WTC11 (cell line): ENCODE measurements at regions not wholly inside any gene's neighbourhood (a gene's known extent, or its start where the extent isn't known, plus 50 kb on each side); places are given as distances from the start of the nearest gene placed in this dataset.

Experiments used
- ATAC-seq: fragments of 200-7000 bp; cut with Tn5 transposase; 2 replicates; pipeline ENCODE4 v1.10.0; 2021; ENCODE audit warnings: mild to moderate bottlenecking, moderate library complexity
- CTCF ChIA-PET: fragments of 300-600 bp; sonication (Branson Sonifier 250); formaldehyde crosslinking; loops from one replicate; lab custom pipeline; 2021; ENCODE audit warnings: antibody characterized with exemption; lab: Charles Lee
- POLR2A ChIA-PET: fragments of 350-600 bp; sonication (Branson Sonifier 250); formaldehyde crosslinking; loops from one replicate; lab custom pipeline; 2021; ENCODE audit warnings: antibody characterized with exemption; lab: Charles Lee
- DNase-seq: peaks from one replicate; pipeline ENCODE4 v3.0.0; 2021; ENCODE audit warnings: low spot score
- H3K27ac Mint-ChIP-seq: 2 replicates; pipeline ENCODE4 v1.8.0; 2021; ENCODE audit warnings: mixed read lengths
- H3K27me3 Mint-ChIP-seq: 2 replicates; pipeline ENCODE4 v1.8.0; 2021; ENCODE audit warnings: low read depth, mild to moderate bottlenecking, moderate library complexity, mixed read lengths
- H3K36me3 Mint-ChIP-seq: 2 replicates; pipeline ENCODE4 v1.8.0; 2021; ENCODE audit warnings: mixed read lengths
- H3K4me1 Mint-ChIP-seq: 2 replicates; pipeline ENCODE4 v1.8.0; 2022; ENCODE audit warnings: mixed read lengths
- H3K4me3 Mint-ChIP-seq: 2 replicates; pipeline ENCODE4 v1.8.0; 2021; ENCODE audit warnings: mild to moderate bottlenecking, moderate library complexity, mixed read lengths
- H3K9me3 Mint-ChIP-seq: 2 replicates; pipeline ENCODE4 v1.8.0; 2021; ENCODE audit warnings: mixed read lengths
- ATF1 ChIP-seq: sonication (generic); formaldehyde crosslinking; IDR thresholded peaks from 2 replicates; pipeline ENCODE4 v1.8.1; 2023; ENCODE audit warnings: mild to moderate bottlenecking, moderate library complexity, missing genetic modification reagents
- EMX1 ChIP-seq: fragments of 250-450 bp; sonication (Bioruptor Pico); IDR thresholded peaks from 2 replicates; pipeline ENCODE4 v1.8.0; 2021; ENCODE audit warnings: mild to moderate bottlenecking
- ETV6 ChIP-seq: sonication (generic); formaldehyde crosslinking; IDR thresholded peaks from 2 replicates; pipeline ENCODE4 v1.8.1; 2022; ENCODE audit warnings: mild to moderate bottlenecking, missing genetic modification reagents
- FOXJ3 ChIP-seq: sonication (generic); formaldehyde crosslinking; IDR thresholded peaks from 2 replicates; pipeline ENCODE4 v1.9.0; 2021; ENCODE audit warnings: missing genetic modification reagents, mild to moderate bottlenecking, borderline replicate concordance
- GTF2I ChIP-seq: fragments of 250-450 bp; sonication (Bioruptor Pico); conservative IDR thresholded peaks from 2 replicates; pipeline ENCODE4 v1.4.0; 2021; ENCODE audit warnings: mild to moderate bottlenecking
- MYBL2 ChIP-seq: sonication (generic); formaldehyde crosslinking; IDR thresholded peaks from 2 replicates; pipeline ENCODE4 v1.8.1; 2023; ENCODE audit warnings: mild to moderate bottlenecking, moderate library complexity, missing genetic modification reagents
- NFATC4 ChIP-seq: fragments of 250-450 bp; sonication (Bioruptor Pico); IDR thresholded peaks from 2 replicates; pipeline ENCODE4 v1.9.0; 2021; ENCODE audit warnings: mild to moderate bottlenecking
- NFE2L1 ChIP-seq: sonication (generic); formaldehyde crosslinking; IDR thresholded peaks from 2 replicates; pipeline ENCODE4 v1.8.1; 2023; ENCODE audit warnings: missing genetic modification reagents
- PRRX2 ChIP-seq: fragments of 250-450 bp; sonication (Bioruptor Pico); IDR thresholded peaks from 2 replicates; pipeline ENCODE4 v1.8.0; 2021; ENCODE audit warnings: mild to moderate bottlenecking
- TCF7 ChIP-seq: sonication (generic); formaldehyde crosslinking; IDR thresholded peaks from 2 replicates; pipeline ENCODE4 v1.8.0; 2022; ENCODE audit warnings: mild to moderate bottlenecking, low read depth, missing genetic modification reagents, moderate library complexity
- TP53 ChIP-seq: sonication (generic); formaldehyde crosslinking; IDR thresholded peaks from 2 replicates; pipeline ENCODE4 v1.8.1; 2023; ENCODE audit warnings: mild to moderate bottlenecking, missing genetic modification reagents
- ZNF232 ChIP-seq: sonication (generic); formaldehyde crosslinking; IDR thresholded peaks from 2 replicates; pipeline ENCODE4 v1.8.0; 2022; ENCODE audit warnings: mild to moderate bottlenecking, missing genetic modification reagents
- ZNF396 ChIP-seq: fragments of 250-450 bp; sonication (Bioruptor Pico); IDR thresholded peaks from 2 replicates; pipeline ENCODE4 v1.8.0; 2021; ENCODE audit warnings: mild to moderate bottlenecking, moderate library complexity, borderline replicate concordance
- TF ChIP-seq, protein P1 (sequence below): sonication (generic); formaldehyde crosslinking; IDR thresholded peaks from 2 replicates; pipeline ENCODE4 v1.8.1; 2023; ENCODE audit warnings: mild to moderate bottlenecking, missing genetic modification reagents
- TF ChIP-seq, protein P2 (sequence below): fragments of 250-450 bp; sonication (Bioruptor Pico); IDR thresholded peaks from 2 replicates; pipeline ENCODE4 v1.8.0; 2021; ENCODE audit warnings: mild to moderate bottlenecking
- TF ChIP-seq, protein P3 (sequence below): sonication (generic); formaldehyde crosslinking; IDR thresholded peaks from 2 replicates; pipeline ENCODE4 v1.8.0; 2022; ENCODE audit warnings: mild to moderate bottlenecking, missing genetic modification reagents
- TF ChIP-seq, protein P4 (sequence below): sonication (generic); formaldehyde crosslinking; IDR thresholded peaks from 2 replicates; pipeline ENCODE4 v1.8.1; 2022; ENCODE audit warnings: missing genetic modification reagents, borderline replicate concordance
- TF ChIP-seq, protein P5 (sequence below): sonication (generic); formaldehyde crosslinking; IDR thresholded peaks from 2 replicates; pipeline ENCODE4 v1.8.0; 2023; ENCODE audit warnings: missing genetic modification reagents, mild to moderate bottlenecking, borderline replicate concordance
- TF ChIP-seq, protein P6 (sequence below): sonication (generic); formaldehyde crosslinking; IDR thresholded peaks from 2 replicates; pipeline ENCODE4 v1.8.0; 2023; ENCODE audit warnings: mild to moderate bottlenecking, missing genetic modification reagents

GRCh38 chr5:58351190-58351589 is 108.7 kb downstream of the PLK2 start:
- Mint-ChIP-seq H3K9me3 (peaks cover 10% of the 10 kb centered on the region), H3K27me3 (no peaks in the 10 kb centered on the region), H3K36me3 (no peaks in the 10 kb centered on the region), H3K27ac (no peak overlapping the region), H3K4me3 (no peak overlapping the region), H3K4me1 (peaks cover 15% of the 10 kb centered on the region)
- CTCF ChIA-PET = interaction anchor here (0.7 kb wide), 1 partner anchor 110 kb away, joined by 3 read pairs; no protein-coding TSS in a partner anchor
- no peak for DNase-seq
- ATAC-seq = no peak
- TF ChIP-seq FOXJ3 (CRISPR knock-in tag) = no peak
- POLR2A ChIA-PET = no interaction called here

DNA sequence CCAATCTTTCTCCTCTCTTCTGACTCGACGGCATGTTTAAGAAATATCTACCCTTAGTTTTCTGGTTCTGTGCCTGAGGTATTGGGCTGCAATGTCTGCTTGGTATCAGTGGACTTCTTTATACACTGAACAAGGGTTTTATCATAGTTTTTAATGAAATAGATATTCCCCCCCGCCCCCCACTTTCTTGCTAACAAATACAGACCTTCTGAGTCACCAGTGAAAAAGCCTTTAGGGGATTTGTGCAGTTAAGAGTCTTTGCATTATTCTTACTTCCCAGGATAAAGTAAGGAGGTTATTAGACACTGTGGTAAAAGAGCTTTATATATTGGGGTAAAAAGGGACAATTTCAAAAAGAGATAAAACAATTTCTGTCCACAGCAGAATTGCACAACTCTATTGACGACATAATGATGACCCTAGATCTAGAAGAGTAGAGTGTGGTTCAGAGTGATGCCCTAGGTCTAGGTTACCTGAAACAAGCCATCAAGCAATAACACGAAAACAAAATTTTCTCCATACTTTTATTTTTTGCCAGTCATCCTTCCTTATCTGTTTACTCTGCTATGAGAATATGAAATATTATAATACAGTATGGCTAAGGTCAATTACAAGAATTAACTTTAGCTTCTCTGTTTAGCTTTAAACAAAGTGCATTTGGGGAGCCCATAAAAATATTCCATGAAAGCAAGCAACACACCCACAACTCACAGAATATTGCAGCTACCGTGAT is 110.7 kb downstream of the PLK2 start:
- POLR2A ChIA-PET = interaction anchor here (0.7 kb wide), 1 partner anchor 65 kb away, joined by 4 read pairs; no protein-coding TSS in a partner anchor
- no peak for ATAC-seq
- H3K9me3 Mint-ChIP-seq = peaks cover 10% of the 10 kb centered on the region
- CTCF ChIA-PET = no interaction called here
- TF ChIP-seq, protein P1, sequence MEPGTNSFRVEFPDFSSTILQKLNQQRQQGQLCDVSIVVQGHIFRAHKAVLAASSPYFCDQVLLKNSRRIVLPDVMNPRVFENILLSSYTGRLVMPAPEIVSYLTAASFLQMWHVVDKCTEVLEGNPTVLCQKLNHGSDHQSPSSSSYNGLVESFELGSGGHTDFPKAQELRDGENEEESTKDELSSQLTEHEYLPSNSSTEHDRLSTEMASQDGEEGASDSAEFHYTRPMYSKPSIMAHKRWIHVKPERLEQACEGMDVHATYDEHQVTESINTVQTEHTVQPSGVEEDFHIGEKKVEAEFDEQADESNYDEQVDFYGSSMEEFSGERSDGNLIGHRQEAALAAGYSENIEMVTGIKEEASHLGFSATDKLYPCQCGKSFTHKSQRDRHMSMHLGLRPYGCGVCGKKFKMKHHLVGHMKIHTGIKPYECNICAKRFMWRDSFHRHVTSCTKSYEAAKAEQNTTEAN (CRISPR knock-in tag) = no peak
- no peak for TF ChIP-seq NFATC4 (CRISPR knock-in tag)
- no peak for TF ChIP-seq GTF2I (CRISPR knock-in tag)
- TF ChIP-seq, protein P2, sequence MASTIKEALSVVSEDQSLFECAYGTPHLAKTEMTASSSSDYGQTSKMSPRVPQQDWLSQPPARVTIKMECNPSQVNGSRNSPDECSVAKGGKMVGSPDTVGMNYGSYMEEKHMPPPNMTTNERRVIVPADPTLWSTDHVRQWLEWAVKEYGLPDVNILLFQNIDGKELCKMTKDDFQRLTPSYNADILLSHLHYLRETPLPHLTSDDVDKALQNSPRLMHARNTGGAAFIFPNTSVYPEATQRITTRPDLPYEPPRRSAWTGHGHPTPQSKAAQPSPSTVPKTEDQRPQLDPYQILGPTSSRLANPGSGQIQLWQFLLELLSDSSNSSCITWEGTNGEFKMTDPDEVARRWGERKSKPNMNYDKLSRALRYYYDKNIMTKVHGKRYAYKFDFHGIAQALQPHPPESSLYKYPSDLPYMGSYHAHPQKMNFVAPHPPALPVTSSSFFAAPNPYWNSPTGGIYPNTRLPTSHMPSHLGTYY (CRISPR knock-in tag) = no peak
- TF ChIP-seq, all 79 proteins: peak for 0
- no peak overlapping the region for H3K27ac Mint-ChIP-seq
- no peaks in the 10 kb centered on the region for H3K27me3 Mint-ChIP-seq
- no peak for DNase-seq
- H3K36me3 Mint-ChIP-seq = no peaks in the 10 kb centered on the region
- H3K4me1 Mint-ChIP-seq = peaks cover 8% of the 10 kb centered on the region
- no peak overlapping the region for H3K4me3 Mint-ChIP-seq

DNA sequence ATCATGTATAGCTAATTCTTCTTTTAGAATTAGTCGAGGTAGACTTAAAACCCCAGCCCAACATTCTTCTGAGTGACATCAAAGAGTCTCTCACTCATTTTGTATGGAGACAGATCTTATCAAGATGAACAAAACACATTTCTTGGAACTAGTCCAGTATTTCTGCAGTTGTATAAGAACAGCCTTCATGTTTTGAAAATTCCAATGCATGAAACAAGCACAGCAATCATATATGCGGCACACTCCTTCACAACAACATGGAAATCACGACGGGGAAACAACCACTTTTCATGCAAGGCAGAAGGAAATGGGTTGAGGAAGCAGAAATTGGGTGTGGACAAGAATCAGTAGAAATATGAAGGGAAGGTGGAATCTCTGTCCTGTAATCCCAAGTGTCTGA is 113.8 kb downstream of the PLK2 start:
- ChIA-PET CTCF (no interaction called here), POLR2A (no interaction called here)
- peaks cover 7% of the 10 kb centered on the region for H3K9me3 Mint-ChIP-seq
- TF ChIP-seq, protein P3, sequence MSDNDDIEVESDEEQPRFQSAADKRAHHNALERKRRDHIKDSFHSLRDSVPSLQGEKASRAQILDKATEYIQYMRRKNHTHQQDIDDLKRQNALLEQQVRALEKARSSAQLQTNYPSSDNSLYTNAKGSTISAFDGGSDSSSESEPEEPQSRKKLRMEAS (CRISPR knock-in tag) = no peak
- TF ChIP-seq PRRX2 (CRISPR knock-in tag) (no peak), ETV6 (CRISPR knock-in tag) (no peak), TCF7 (CRISPR knock-in tag) (no peak), ZNF396 (CRISPR knock-in tag) (no peak), ZNF232 (CRISPR knock-in tag) (no peak), NFE2L1 (no peak), EMX1 (no peak), MYBL2 (no peak), TP53 (CRISPR knock-in tag) (no peak), ATF1 (no peak)
- TF ChIP-seq, protein P4, sequence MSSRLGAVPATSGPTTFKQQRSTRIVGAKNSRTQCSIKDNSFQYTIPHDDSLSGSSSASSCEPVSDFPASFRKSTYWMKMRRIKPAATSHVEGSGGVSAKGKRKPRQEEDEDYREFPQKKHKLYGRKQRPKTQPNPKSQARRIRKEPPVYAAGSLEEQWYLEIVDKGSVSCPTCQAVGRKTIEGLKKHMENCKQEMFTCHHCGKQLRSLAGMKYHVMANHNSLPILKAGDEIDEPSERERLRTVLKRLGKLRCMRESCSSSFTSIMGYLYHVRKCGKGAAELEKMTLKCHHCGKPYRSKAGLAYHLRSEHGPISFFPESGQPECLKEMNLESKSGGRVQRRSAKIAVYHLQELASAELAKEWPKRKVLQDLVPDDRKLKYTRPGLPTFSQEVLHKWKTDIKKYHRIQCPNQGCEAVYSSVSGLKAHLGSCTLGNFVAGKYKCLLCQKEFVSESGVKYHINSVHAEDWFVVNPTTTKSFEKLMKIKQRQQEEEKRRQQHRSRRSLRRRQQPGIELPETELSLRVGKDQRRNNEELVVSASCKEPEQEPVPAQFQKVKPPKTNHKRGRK (CRISPR knock-in tag) = no peak
- TF ChIP-seq, protein P5, sequence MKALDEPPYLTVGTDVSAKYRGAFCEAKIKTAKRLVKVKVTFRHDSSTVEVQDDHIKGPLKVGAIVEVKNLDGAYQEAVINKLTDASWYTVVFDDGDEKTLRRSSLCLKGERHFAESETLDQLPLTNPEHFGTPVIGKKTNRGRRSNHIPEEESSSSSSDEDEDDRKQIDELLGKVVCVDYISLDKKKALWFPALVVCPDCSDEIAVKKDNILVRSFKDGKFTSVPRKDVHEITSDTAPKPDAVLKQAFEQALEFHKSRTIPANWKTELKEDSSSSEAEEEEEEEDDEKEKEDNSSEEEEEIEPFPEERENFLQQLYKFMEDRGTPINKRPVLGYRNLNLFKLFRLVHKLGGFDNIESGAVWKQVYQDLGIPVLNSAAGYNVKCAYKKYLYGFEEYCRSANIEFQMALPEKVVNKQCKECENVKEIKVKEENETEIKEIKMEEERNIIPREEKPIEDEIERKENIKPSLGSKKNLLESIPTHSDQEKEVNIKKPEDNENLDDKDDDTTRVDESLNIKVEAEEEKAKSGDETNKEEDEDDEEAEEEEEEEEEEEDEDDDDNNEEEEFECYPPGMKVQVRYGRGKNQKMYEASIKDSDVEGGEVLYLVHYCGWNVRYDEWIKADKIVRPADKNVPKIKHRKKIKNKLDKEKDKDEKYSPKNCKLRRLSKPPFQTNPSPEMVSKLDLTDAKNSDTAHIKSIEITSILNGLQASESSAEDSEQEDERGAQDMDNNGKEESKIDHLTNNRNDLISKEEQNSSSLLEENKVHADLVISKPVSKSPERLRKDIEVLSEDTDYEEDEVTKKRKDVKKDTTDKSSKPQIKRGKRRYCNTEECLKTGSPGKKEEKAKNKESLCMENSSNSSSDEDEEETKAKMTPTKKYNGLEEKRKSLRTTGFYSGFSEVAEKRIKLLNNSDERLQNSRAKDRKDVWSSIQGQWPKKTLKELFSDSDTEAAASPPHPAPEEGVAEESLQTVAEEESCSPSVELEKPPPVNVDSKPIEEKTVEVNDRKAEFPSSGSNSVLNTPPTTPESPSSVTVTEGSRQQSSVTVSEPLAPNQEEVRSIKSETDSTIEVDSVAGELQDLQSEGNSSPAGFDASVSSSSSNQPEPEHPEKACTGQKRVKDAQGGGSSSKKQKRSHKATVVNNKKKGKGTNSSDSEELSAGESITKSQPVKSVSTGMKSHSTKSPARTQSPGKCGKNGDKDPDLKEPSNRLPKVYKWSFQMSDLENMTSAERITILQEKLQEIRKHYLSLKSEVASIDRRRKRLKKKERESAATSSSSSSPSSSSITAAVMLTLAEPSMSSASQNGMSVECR (CRISPR knock-in tag) = no peak
- TF ChIP-seq, protein P6, sequence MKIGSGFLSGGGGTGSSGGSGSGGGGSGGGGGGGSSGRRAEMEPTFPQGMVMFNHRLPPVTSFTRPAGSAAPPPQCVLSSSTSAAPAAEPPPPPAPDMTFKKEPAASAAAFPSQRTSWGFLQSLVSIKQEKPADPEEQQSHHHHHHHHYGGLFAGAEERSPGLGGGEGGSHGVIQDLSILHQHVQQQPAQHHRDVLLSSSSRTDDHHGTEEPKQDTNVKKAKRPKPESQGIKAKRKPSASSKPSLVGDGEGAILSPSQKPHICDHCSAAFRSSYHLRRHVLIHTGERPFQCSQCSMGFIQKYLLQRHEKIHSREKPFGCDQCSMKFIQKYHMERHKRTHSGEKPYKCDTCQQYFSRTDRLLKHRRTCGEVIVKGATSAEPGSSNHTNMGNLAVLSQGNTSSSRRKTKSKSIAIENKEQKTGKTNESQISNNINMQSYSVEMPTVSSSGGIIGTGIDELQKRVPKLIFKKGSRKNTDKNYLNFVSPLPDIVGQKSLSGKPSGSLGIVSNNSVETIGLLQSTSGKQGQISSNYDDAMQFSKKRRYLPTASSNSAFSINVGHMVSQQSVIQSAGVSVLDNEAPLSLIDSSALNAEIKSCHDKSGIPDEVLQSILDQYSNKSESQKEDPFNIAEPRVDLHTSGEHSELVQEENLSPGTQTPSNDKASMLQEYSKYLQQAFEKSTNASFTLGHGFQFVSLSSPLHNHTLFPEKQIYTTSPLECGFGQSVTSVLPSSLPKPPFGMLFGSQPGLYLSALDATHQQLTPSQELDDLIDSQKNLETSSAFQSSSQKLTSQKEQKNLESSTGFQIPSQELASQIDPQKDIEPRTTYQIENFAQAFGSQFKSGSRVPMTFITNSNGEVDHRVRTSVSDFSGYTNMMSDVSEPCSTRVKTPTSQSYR (CRISPR knock-in tag) = no peak
- ATAC-seq (no peak), DNase-seq (no peak)
- no peaks in the 10 kb centered on the region for H3K36me3 Mint-ChIP-seq
- no peak overlapping the region for H3K27ac Mint-ChIP-seq
- H3K27me3 Mint-ChIP-seq = no peaks in the 10 kb centered on the region
- no peak overlapping the region for H3K4me3 Mint-ChIP-seq
- H3K4me1 Mint-ChIP-seq = no peaks in the 10 kb centered on the region
